GM19043 (cell line): ENCODE measurements at regions not wholly inside any gene's neighbourhood (a gene's known extent, or its start where the extent isn't known, plus 50 kb on each side); places are given as distances from the start of the nearest gene placed in this dataset.
"Not testable (repeated sequence)": the region's sequence is repeated elsewhere in the genome, so short reads cannot be mapped to it uniquely, and the experiment has no call there.

ENCODE experiments used
- ATAC-seq: cut with Tn5 transposase; IDR thresholded peaks from one replicate; pipeline ENCODE4 v1.9.1; 2021; ENCODE audit warnings: low read depth; ENCODE audit not compliant: unreplicated experiment

GRCh38 chr4:111020476-111020875, 397.6 kb upstream of the PITX2 start:
- no peak for ATAC-seq

- no peak for ATAC-seq
Observed at GRCh38 chr4:111020961-111021360, 398.1 kb upstream of the PITX2 start.

GRCh38 chr4:111022758-111023157, 399.9 kb upstream of the PITX2 start:
- no peak for ATAC-seq

- ATAC-seq, result no peak
Observed at GRCh38 chr4:111027526-111027925, 404.6 kb upstream of the PITX2 start.

GRCh38 chr4:111028795-111029194, 405.9 kb upstream of the PITX2 start:
- no peak for ATAC-seq

- ATAC-seq, result no peak
Observed at GRCh38 chr4:111031001-111031579, 408.2 kb upstream of the PITX2 start.

GRCh38 chr4:111031596-111031995, 408.7 kb upstream of the PITX2 start:
- ATAC-seq, result no peak

GRCh38 chr4:111037591-111038360, 414.9 kb upstream of the PITX2 start:
- no peak for ATAC-seq

GRCh38 chr4:111040904-111041303, 418.0 kb upstream of the PITX2 start:
- no peak for ATAC-seq

GRCh38 chr4:111043286-111043685, 420.4 kb upstream of the PITX2 start:
- no peak for ATAC-seq

GRCh38 chr4:111045992-111046391, 423.1 kb upstream of the PITX2 start:
- no peak for ATAC-seq

GRCh38 chr4:111046811-111047210, 423.9 kb upstream of the PITX2 start:
- ATAC-seq, result peak; percentile 56

GRCh38 chr4:111048316-111048715, 425.4 kb upstream of the PITX2 start:
- no peak for ATAC-seq

- no peak for ATAC-seq
Observed at GRCh38 chr4:111064342-111064993, 441.6 kb upstream of the PITX2 start.

- no peak for ATAC-seq
Observed at GRCh38 chr4:111066001-111066400, 443.1 kb upstream of the PITX2 start.

GRCh38 chr4:111066447-111066846, 443.6 kb upstream of the PITX2 start:
- no peak for ATAC-seq

- no peak for ATAC-seq
Observed at GRCh38 chr4:111066887-111067286, 444.0 kb upstream of the PITX2 start.

- no peak for ATAC-seq
Observed at GRCh38 chr4:111068883-111069282, 446.0 kb upstream of the PITX2 start.

GRCh38 chr4:111070390-111070789, 447.5 kb upstream of the PITX2 start:
- no peak for ATAC-seq

- no peak for ATAC-seq
Observed at GRCh38 chr4:111074523-111075114, 451.7 kb upstream of the PITX2 start.

- not testable (repeated sequence) for ATAC-seq
Observed at GRCh38 chr4:111076299-111076698, 453.4 kb upstream of the PITX2 start.
